Left ventricle myocardium inferior (tissue), 1 donor: ENCODE measurements at regions not wholly inside any gene's neighbourhood (a gene's known extent, or its start where the extent isn't known, plus 50 kb on each side); places are given as distances from the start of the nearest gene placed in this dataset.

ENCODE experiments used
- DNase-seq: peaks from one replicate; pipeline ENCODE4 v3.0.0-alpha.2; 2020
- H3K27ac ChIP-seq: fragments of 200-600 bp; replicated peaks from 2 replicates; pipeline ENCODE4 v1.8.0; 2021
- H3K27me3 ChIP-seq: fragments of 200-600 bp; 2 replicates; pipeline ENCODE4 v1.8.0; 2021; ENCODE audit warnings: low read depth
- H3K36me3 ChIP-seq: fragments of 200-600 bp; 2 replicates; pipeline ENCODE4 v1.8.0; 2021
- H3K4me1 ChIP-seq: fragments of 200-600 bp; 2 replicates; pipeline ENCODE4 v1.8.0; 2021
- H3K4me3 ChIP-seq: fragments of 200-600 bp; 2 replicates; pipeline ENCODE4 v1.8.0; 2021; ENCODE audit warnings: mild to moderate bottlenecking, moderate library complexity
- H3K9me3 ChIP-seq: fragments of 200-600 bp; replicated peaks from 2 replicates; pipeline ENCODE4 v1.8.0; 2021
- intact Hi-C: fragments of 100-400 bp; cut with micrococcal nuclease; formaldehyde crosslinking; loops from one replicate; pipeline ENCODE4 v1.11.0; 2022
- TF ChIP-seq, protein P1 (sequence below): fragments of 200-600 bp; IDR thresholded peaks from 2 replicates; pipeline ENCODE4 v1.8.0; 2021; ENCODE audit warnings: antibody characterized with exemption, mild to moderate bottlenecking, borderline replicate concordance
- donor health status: DM: no; HTN: yes; CAD: no; lungs with severe emphysema.

DNA sequence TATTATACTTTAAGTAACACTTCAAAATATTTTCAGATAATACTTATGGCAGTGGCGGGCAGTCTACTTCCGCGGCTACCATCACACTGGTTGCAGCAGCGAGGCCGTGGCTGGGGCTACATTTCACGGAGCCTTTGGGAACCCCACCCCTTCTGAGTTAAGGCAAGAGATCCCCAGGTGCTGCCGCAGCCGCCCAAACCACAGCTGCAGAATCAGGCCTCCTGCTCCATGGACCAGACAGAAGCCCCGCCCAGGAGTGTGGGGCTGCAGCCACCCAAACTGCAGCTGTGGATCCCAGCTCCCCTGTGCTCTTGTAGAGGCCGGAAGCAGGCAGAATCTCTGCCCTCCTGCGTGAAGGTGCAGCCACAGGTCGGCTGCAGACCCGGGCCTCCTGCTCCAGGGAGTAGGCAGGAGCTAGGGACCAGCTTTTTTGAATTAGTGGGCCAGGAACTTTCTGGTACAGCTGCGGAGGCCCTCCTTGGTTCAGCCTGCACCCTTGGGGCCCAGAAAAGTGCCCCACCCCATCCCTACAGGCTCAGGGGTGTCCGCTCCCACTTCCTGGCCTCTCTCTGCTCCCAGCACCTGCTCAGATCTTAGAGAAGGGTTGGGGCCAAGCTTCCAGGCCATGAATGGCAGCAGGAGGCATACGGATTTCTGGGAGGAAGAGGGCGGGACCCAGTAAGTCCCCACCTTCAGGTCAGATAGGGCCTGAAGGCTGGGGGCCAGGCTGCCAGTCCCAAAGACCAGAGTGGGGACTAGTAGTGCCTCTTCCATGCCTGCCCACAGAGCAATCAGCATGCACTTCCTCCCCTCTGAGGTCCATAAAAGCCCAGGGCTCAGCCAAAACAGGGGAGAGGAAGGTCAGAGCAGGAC lies 1188.8 kb upstream of the CADM2 start:
- Histone ChIP-seq H3K4me1 (no peaks in the 10 kb centered on the region), H3K4me3 (no peak overlapping the region), H3K9me3 (peaks cover 13% of the 10 kb centered on the region), H3K36me3 (no peaks in the 10 kb centered on the region), H3K27me3 (no peaks in the 10 kb centered on the region), H3K27ac (no peak overlapping the region)
- intact Hi-C loops = no loop called here
- DNase-seq = no peak
- TF ChIP-seq, protein P1, sequence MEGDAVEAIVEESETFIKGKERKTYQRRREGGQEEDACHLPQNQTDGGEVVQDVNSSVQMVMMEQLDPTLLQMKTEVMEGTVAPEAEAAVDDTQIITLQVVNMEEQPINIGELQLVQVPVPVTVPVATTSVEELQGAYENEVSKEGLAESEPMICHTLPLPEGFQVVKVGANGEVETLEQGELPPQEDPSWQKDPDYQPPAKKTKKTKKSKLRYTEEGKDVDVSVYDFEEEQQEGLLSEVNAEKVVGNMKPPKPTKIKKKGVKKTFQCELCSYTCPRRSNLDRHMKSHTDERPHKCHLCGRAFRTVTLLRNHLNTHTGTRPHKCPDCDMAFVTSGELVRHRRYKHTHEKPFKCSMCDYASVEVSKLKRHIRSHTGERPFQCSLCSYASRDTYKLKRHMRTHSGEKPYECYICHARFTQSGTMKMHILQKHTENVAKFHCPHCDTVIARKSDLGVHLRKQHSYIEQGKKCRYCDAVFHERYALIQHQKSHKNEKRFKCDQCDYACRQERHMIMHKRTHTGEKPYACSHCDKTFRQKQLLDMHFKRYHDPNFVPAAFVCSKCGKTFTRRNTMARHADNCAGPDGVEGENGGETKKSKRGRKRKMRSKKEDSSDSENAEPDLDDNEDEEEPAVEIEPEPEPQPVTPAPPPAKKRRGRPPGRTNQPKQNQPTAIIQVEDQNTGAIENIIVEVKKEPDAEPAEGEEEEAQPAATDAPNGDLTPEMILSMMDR = no peak

DNA sequence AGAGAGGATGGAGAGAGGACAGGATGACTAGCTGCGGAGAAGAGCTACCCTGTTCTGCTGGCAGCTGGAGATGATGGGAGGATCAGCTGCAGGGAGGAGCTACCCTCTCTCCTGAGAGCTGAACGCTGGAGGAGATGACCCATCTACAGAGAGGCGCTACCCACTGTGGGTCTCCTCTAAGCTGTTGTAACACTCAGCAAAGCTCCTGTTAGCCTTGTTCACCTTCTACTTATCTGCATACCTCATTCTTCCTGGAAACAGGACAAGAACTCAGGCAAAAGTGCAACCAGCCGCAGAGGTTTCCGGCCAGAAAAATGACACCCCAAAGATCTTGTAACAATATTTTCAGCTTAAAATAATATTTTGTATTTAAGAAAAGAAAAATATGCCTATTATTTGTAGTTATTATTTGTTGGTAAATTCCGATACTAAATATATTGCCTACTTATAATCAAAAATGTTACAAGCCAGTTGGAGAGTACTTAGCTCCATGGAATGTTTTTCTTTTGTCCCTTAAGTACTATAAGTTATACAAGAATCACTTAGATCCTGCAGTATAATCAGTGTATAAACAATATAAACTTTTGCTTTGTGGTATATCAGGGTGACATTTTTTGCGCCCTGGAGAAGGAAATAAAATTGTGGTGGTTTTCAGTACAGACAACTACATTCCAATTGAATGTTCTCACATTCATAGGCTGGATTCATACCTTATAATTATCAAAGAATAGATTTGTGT lies 1188.0 kb upstream of the CADM2 start:
- H3K27ac ChIP-seq = no peak overlapping the region
- H3K4me3 ChIP-seq = no peak overlapping the region

DNA sequence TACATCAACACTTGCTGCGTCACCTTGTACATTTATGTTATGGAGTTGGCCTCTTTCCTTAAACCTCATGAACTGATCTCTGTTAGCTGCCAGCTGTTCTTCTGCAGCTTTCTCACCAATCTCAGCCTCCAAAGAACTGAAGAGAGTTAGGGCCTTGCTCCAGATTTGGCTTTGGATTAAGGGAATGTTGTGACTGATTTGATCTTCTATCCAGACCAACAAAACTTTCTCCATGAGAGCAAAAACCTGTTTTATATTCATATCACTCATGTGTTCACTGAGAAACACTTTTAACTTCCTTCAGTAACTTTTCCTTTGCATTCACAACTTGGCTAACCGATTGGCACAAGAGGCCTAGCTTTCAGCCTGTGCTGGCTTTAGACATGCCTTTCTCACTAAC lies 1156.0 kb upstream of the CADM2 start:
- no peaks in the 10 kb centered on the region for H3K36me3 ChIP-seq
- no peak overlapping the region for H3K4me3 ChIP-seq
- H3K9me3 ChIP-seq = no peaks in the 10 kb centered on the region
- intact Hi-C loops = no loop called here
- TF ChIP-seq, protein P1 = no peak
- no peaks in the 10 kb centered on the region for H3K27me3 ChIP-seq
- H3K4me1 ChIP-seq = no peaks in the 10 kb centered on the region
- H3K27ac ChIP-seq = no peak overlapping the region
- no peak for DNase-seq

More for the DNA sequence above, 1188.0 kb upstream of the CADM2 start:
- Histone ChIP-seq H3K4me1 (no peaks in the 10 kb centered on the region), H3K9me3 (peaks cover 13% of the 10 kb centered on the region), H3K27me3 (no peaks in the 10 kb centered on the region), H3K36me3 (no peaks in the 10 kb centered on the region)
- intact Hi-C loops = no loop called here
- no peak for DNase-seq
- TF ChIP-seq, protein P1 = no peak

DNA sequence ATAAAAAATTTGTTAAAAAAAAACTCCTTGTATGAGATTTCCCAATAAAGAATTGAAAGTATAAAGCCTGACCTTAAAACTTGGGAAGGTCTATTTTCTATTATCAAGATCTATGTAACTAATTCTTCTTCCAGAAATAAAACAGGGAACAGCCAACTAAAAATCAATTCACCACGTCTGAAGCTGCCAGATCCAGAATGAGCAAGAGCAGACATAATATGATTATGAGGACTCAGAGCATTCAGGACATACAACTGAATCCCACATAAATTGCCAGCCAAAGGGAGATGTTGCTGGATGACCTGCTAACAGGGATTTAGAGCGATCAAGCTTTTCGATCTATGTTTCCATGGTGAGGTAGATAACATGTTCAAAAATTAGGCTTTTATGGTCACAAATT lies 1151.3 kb upstream of the CADM2 start:
- no peak overlapping the region for H3K4me3 ChIP-seq
- H3K36me3 ChIP-seq = no peaks in the 10 kb centered on the region
- H3K4me1 ChIP-seq = no peaks in the 10 kb centered on the region
- no peak overlapping the region for H3K27ac ChIP-seq
- H3K27me3 ChIP-seq = no peaks in the 10 kb centered on the region
- intact Hi-C loops = no loop called here
- peaks cover 23% of the 10 kb centered on the region for H3K9me3 ChIP-seq
- DNase-seq = no peak
- TF ChIP-seq, protein P1 = no peak

DNA sequence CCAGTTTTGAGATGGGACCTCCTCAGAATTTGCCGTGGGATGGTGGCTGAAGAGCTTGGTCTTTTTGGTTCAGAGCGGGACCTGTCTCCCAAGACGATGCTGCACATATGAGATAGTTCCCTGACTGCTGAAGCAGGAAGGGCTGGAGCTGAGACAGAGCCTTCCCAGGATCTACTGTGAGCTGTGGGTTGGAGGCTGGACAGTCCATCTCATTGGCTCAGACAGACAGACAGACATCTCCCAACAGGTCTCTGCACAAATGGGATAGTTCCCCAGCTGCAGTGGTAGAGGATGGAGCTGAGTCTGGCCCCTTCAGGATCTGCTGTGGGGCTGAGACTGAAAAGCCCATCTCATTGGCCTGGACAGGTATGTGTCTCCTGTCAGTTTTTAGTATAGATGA lies 1145.6 kb upstream of the CADM2 start:
- H3K27ac ChIP-seq = no peak overlapping the region
- no peaks in the 10 kb centered on the region for H3K27me3 ChIP-seq
- TF ChIP-seq, protein P1 = no peak
- intact Hi-C loops = no loop called here
- H3K4me3 ChIP-seq = no peak overlapping the region
- no peaks in the 10 kb centered on the region for H3K36me3 ChIP-seq
- no peaks in the 10 kb centered on the region for H3K4me1 ChIP-seq
- H3K9me3 ChIP-seq = peaks cover 23% of the 10 kb centered on the region
- no peak for DNase-seq
